Spleen (tissue), 11 donors: ENCODE measurements at regions not wholly inside any gene's neighbourhood (a gene's known extent, or its start where the extent isn't known, plus 50 kb on each side); places are given as distances from the start of the nearest gene placed in this dataset.

Experiments used
- DNase-seq: peaks from one replicate; pipeline ENCODE4 v3.0.0-alpha.2; 2020
- H3K27ac ChIP-seq, 8 donors: fragments of 200-600 bp; sonication (generic) in 7 of 8; 1 replicate in 4 of 8; 2 replicates in 4 of 8; pipeline versions ENCODE4 v1.5.0 to v1.8.0; 2016 to 2021; ENCODE audit warnings: inconsistent platforms in 4 of 8, mild to moderate bottlenecking in 4 of 8, moderate library complexity in 1 of 8
- H3K27me3 ChIP-seq, 7 donors: fragments of 200-600 bp; sonication (generic) in 6 of 7; replicated peaks in 1 of 7; 1 replicate in 4 of 7; 2 replicates in 3 of 7; pipeline versions ENCODE4 v1.5.0 to v1.8.0; 2016 to 2021; ENCODE audit warnings: inconsistent platforms in 3 of 7, mild to moderate bottlenecking in 1 of 7
- H3K36me3 ChIP-seq, 6 donors: fragments of 200-600 bp; sonication (generic) in 5 of 6; 1 replicate in 4 of 6; 2 replicates in 2 of 6; pipeline versions ENCODE4 v1.5.0 to v1.8.0; 2016 to 2021; ENCODE audit warnings: inconsistent platforms in 2 of 6
- H3K4me1 ChIP-seq, 6 donors: fragments of 200-600 bp; sonication (generic) in 5 of 6; 1 replicate in 3 of 6; 2 replicates in 3 of 6; pipeline versions ENCODE4 v1.5.0 to v1.8.0; 2016 to 2021; ENCODE audit warnings: inconsistent platforms in 3 of 6
- H3K4me3 ChIP-seq, 8 donors: fragments of 200-600 bp; sonication (generic) in 7 of 8; 1 replicate in 4 of 8; 2 replicates in 4 of 8; pipeline versions ENCODE4 v1.5.0 to v1.8.0; 2016 to 2021; ENCODE audit warnings: inconsistent platforms in 4 of 8, mild to moderate bottlenecking in 4 of 8, moderate library complexity in 2 of 8
- H3K9me3 ChIP-seq, 8 donors: fragments of 200-600 bp; sonication (generic) in 7 of 8; 1 replicate in 4 of 8; 2 replicates in 4 of 8; pipeline versions ENCODE4 v1.5.0 to v1.8.0; 2016 to 2021; ENCODE audit warnings: inconsistent platforms in 4 of 8
- POLR2A ChIP-seq, 3 donors: fragments of 450-650 bp; IDR thresholded peaks; one replicate each; pipeline ENCODE4 v1.5.1; 2017; ENCODE audit warnings: antibody characterized with exemption in 3 of 3, mild to moderate bottlenecking in 1 of 3
- POLR2AphosphoS5 ChIP-seq, 3 donors: sonication (generic); formaldehyde crosslinking; IDR thresholded peaks; one replicate each; pipeline ENCODE4 v1.5.1; 2017; ENCODE audit warnings: antibody characterized with exemption in 3 of 3
- WGBS, 5 donors: extraction: QIAGEN DNeasy Blood & Tissue Kit in 3 of 5; methylation state at CpG; one replicate each; pipeline versions ENCODE4 v1.1.5 to v1.1.7; 2013 to 2018; 5-methylcytosine and 5-hydroxymethylcytosine counted together
- intact Hi-C: fragments of 100-400 bp; cut with DNase I; formaldehyde crosslinking; loops from one replicate; pipeline ENCODE4 v1.15.0; 2023; ENCODE audit warnings: low total_unique reads
- TF ChIP-seq, protein P1 (sequence below), 11 experiments: fragments of 200-600 bp in 7 of 11; fragments of 450-650 bp in 4 of 11; sonication (generic) in 4 of 11; IDR thresholded peaks in 8 of 11; conservative IDR thresholded peaks in 3 of 11; 1 replicate in 7 of 11; 2 replicates in 4 of 11; pipeline versions ENCODE4 v1.4.0 to v1.8.0; 2016 to 2021; ENCODE audit warnings: antibody characterized with exemption in 11 of 11, inconsistent platforms in 4 of 11, mild to moderate bottlenecking in 1 of 11
- donor health status: healthy with polysubstance abuse.
- donor health status: DM: no; HTN: no; CAD: no; lungs with moderate emphysema.
- donor health status: DM: no; HTN: no; CAD: no.
- donor health status: Bipolar disorder and iron deficiency.
- donor health status: healthy.
- donor health status: DM: no; HTN: no; CAD: no.
- donor health status: DM: yes; HTN: yes; CAD: no.

DNA sequence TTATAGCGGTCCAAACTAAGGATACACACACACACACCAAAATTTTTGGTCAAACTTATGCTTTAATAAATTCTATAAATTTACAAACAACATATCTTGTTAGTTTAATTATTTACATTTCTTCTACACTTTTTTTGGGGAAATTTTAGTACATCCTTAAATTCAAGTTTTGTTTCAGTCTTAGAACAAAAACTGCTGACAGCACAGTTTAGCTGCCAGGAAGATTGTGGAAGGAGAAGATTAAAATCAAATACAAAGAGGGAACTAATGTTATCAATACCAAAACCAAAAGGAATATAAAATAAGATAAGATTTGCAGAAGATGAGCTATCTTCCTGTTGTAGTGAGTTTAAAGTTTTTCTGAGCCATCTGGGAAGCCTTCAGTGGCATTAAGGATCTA, 368.8 kb downstream of the AASDHPPT start:
- H3K36me3 ChIP-seq, result no peaks in the 10 kb centered on the region
- TF ChIP-seq POLR2A (IDR thresholded peaks at IDR 0.05) (no peak), POLR2AphosphoS5 (IDR thresholded peaks at IDR 0.05) (no peak)
- TF ChIP-seq, protein P1, sequence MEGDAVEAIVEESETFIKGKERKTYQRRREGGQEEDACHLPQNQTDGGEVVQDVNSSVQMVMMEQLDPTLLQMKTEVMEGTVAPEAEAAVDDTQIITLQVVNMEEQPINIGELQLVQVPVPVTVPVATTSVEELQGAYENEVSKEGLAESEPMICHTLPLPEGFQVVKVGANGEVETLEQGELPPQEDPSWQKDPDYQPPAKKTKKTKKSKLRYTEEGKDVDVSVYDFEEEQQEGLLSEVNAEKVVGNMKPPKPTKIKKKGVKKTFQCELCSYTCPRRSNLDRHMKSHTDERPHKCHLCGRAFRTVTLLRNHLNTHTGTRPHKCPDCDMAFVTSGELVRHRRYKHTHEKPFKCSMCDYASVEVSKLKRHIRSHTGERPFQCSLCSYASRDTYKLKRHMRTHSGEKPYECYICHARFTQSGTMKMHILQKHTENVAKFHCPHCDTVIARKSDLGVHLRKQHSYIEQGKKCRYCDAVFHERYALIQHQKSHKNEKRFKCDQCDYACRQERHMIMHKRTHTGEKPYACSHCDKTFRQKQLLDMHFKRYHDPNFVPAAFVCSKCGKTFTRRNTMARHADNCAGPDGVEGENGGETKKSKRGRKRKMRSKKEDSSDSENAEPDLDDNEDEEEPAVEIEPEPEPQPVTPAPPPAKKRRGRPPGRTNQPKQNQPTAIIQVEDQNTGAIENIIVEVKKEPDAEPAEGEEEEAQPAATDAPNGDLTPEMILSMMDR (IDR thresholded peaks at IDR 0.05 in 8 of 11, conservative IDR thresholded peaks at IDR 0.05 in 3 of 11), result no peak
- no peaks in the 10 kb centered on the region for H3K4me1 ChIP-seq
- intact Hi-C loops, result no loop called here
- no peaks in the 10 kb centered on the region for H3K27me3 ChIP-seq
- H3K4me3 ChIP-seq, result no peak overlapping the region
- DNase-seq, result no peak
- H3K27ac ChIP-seq, result no peak overlapping the region
- 77 to 97% (median 82%) methylated on average over 1 of the region's 1 CpG for WGBS, 5 donors
- H3K9me3 ChIP-seq, result no peaks in the 10 kb centered on the region

DNA sequence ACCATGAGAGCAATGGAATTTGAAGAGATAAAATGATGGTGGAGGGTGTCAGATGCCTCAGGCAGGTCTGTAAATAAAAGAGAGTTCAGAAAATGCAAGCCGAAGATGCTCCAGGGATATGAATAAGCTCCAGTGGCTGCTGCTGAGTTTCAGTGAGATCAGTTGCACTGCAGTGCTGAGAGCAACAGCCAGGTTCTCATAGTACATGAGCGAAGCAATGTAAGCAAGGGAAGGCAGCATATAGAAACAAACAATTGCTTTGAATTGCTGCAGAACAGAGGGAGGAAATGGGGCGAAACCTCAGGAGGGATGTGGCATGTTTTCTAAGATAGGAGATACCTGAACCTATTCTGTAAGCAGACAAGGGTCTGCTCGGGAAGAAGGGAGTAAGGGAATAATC, 369.5 kb downstream of the AASDHPPT start:
- no peak for DNase-seq
- H3K27me3 ChIP-seq, result no peaks in the 10 kb centered on the region
- H3K9me3 ChIP-seq, result peaks cover 0 to 4% (median 0%) of the 10 kb centered on the region in 8 donors
- no peak overlapping the region for H3K4me3 ChIP-seq
- H3K4me1 ChIP-seq, result no peaks in the 10 kb centered on the region
- WGBS, 5 donors, result 38 to 54% (median 42%) methylated on average over 4 of the region's 4 CpGs
- intact Hi-C loops, result no loop called here
- no peak overlapping the region for H3K27ac ChIP-seq
- TF ChIP-seq POLR2AphosphoS5 (IDR thresholded peaks at IDR 0.05) (no peak), POLR2A (IDR thresholded peaks at IDR 0.05) (no peak)
- TF ChIP-seq, protein P1 (IDR thresholded peaks at IDR 0.05 in 8 of 11, conservative IDR thresholded peaks at IDR 0.05 in 3 of 11), result no peak
- H3K36me3 ChIP-seq, result no peaks in the 10 kb centered on the region

DNA sequence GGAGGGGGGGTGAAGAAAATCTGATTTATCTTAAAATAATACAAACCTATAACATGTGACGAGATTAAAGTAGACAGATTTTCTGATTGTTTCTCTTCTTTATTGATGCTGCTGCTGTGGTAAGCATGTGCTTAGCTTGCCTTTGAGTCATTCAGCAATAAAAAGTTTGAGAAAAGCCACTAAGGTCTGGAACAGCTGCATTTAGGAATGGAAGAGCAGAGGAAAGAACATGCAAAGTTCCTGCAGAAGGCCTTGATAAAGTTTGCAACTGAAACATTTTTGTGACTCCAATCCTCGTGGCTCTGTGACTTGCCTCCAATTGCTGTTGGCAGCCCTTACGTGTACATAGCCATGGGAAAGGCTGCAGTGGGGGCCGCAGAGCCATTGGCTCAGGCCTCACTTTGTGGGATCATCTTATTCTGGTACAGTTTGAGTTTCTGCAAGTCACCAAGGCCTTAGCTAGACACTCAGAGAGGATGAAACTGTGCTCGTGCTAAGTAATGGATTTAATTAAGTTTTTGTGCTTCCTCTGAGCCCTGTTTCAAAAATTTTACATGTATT, 370.2 kb downstream of the AASDHPPT start:
- intact Hi-C loops, result no loop called here
- TF ChIP-seq, protein P1 (IDR thresholded peaks at IDR 0.05 in 8 of 11, conservative IDR thresholded peaks at IDR 0.05 in 3 of 11), result no peak
- no peak for TF ChIP-seq POLR2A (IDR thresholded peaks at IDR 0.05)
- TF ChIP-seq POLR2AphosphoS5 (IDR thresholded peaks at IDR 0.05), result no peak
- no peaks in the 10 kb centered on the region for H3K27me3 ChIP-seq
- H3K4me1 ChIP-seq, result no peaks in the 10 kb centered on the region
- WGBS, 5 donors, result 59 to 74% (median 71%) methylated on average over 5 of the region's 5 CpGs
- peaks cover 0 to 11% (median under 1%) of the 10 kb centered on the region in 8 donors for H3K9me3 ChIP-seq
- H3K36me3 ChIP-seq, result no peaks in the 10 kb centered on the region
- no peak overlapping the region for H3K4me3 ChIP-seq
- no peak for DNase-seq
- H3K27ac ChIP-seq, result no peak overlapping the region

DNA sequence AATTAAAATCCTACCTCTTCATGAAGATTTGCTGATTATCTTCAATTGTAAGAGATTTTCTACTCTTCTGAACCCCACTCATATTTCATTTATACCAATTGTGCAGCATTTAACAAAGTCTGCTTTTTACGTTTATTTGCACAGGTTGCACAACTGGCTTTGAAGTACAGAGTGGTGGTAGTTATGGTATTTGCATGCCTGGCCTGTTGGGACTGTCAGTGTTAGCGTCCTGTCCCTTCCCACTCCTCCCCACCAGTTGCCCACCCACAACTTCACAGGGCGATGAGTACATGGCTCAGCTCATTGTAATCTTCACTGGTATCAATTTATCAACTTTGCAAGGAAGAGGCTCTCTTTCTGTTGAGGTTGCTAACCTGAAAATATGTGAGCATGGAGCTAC, 372.3 kb downstream of the AASDHPPT start:
- WGBS, 5 donors, result 78 to 90% (median 86%) methylated on average over 3 of the region's 3 CpGs
- TF ChIP-seq, protein P1 (IDR thresholded peaks at IDR 0.05 in 8 of 11, conservative IDR thresholded peaks at IDR 0.05 in 3 of 11), result no peak
- TF ChIP-seq POLR2AphosphoS5 (IDR thresholded peaks at IDR 0.05) (no peak), POLR2A (IDR thresholded peaks at IDR 0.05) (no peak)
- intact Hi-C loops, result no loop called here
- Histone ChIP-seq H3K4me1 (no peaks in the 10 kb centered on the region), H3K4me3 (no peak overlapping the region), H3K9me3 (peaks cover 0 to 29% (median 16%) of the 10 kb centered on the region in 8 donors), H3K27ac (no peak overlapping the region), H3K36me3 (no peaks in the 10 kb centered on the region), H3K27me3 (no peaks in the 10 kb centered on the region)
- DNase-seq, result no peak
